CD8-positive, alpha-beta memory T cell (primary cell): ENCODE measurements at regions not wholly inside any gene's neighbourhood (a gene's known extent, or its start where the extent isn't known, plus 50 kb on each side); places are given as distances from the start of the nearest gene placed in this dataset.

Experiments used
- CTCF ChIA-PET: fragments of 350-600 bp; sonication (Branson Sonifier 250); formaldehyde crosslinking; loops from one replicate; lab custom pipeline; 2021; ENCODE audit warnings: antibody characterized with exemption; lab: Charles Lee
- POLR2A ChIA-PET: fragments of 350-600 bp; sonication (Branson Sonifier 250); formaldehyde crosslinking; loops from one replicate; lab custom pipeline; 2021; ENCODE audit warnings: antibody characterized with exemption; lab: Charles Lee
- DNase-seq, 5 donors: peaks; one replicate each; pipeline versions ENCODE4 v3.0.0 to v3.0.0-alpha.2; 2020 to 2022; ENCODE audit warnings: mixed read lengths in 1 of 5
- H3K27ac ChIP-seq: one replicate; pipeline ENCODE4 v1.7.0; 2013; ENCODE audit warnings: low read depth, mild to moderate bottlenecking, low read length, moderate library complexity
- H3K27me3 ChIP-seq: 2 replicates; pipeline ENCODE4 v1.7.0; 2013; ENCODE audit warnings: low read length, mild to moderate bottlenecking; ENCODE audit not compliant: insufficient read depth, poor library complexity, severe bottlenecking
- H3K36me3 ChIP-seq: 2 replicates; pipeline ENCODE4 v1.7.0; 2013; ENCODE audit warnings: mild to moderate bottlenecking, low read length, moderate library complexity; ENCODE audit not compliant: insufficient read depth
- H3K4me1 ChIP-seq: 2 replicates; pipeline ENCODE4 v1.7.0; 2013; ENCODE audit warnings: mild to moderate bottlenecking, low read length, moderate library complexity; ENCODE audit not compliant: insufficient read depth
- H3K4me3 ChIP-seq: 2 replicates; pipeline ENCODE4 v1.7.0; 2013; ENCODE audit warnings: mild to moderate bottlenecking, low read length
- H3K9me3 ChIP-seq: 2 replicates; pipeline ENCODE4 v1.7.0; 2013; ENCODE audit warnings: mild to moderate bottlenecking, low read length
- H3K27ac Mint-ChIP-seq, 8 donors: one replicate each; pipeline ENCODE4 v1.8.0; 2020 to 2021; ENCODE audit warnings: mixed read lengths in 8 of 8, mild to moderate bottlenecking in 6 of 8, inconsistent platforms in 3 of 8, moderate library complexity in 3 of 8
- H3K27me3 Mint-ChIP-seq, 2 donors: one replicate each; pipeline ENCODE4 v1.8.0; 2020 to 2021; ENCODE audit warnings: mixed read lengths in 2 of 2, mild to moderate bottlenecking in 1 of 2, moderate library complexity in 1 of 2
- H3K36me3 Mint-ChIP-seq, 3 donors: one replicate each; pipeline ENCODE4 v1.8.0; 2020 to 2021; ENCODE audit warnings: mixed read lengths in 3 of 3, inconsistent platforms in 1 of 3, mild to moderate bottlenecking in 1 of 3
- H3K4me1 Mint-ChIP-seq, 3 donors: one replicate each; pipeline ENCODE4 v1.8.0; 2020 to 2021; ENCODE audit warnings: mixed read lengths in 3 of 3, inconsistent platforms in 1 of 3, mild to moderate bottlenecking in 1 of 3
- H3K4me3 Mint-ChIP-seq, 7 donors: one replicate each; pipeline ENCODE4 v1.8.0; 2020 to 2021; ENCODE audit warnings: mixed read lengths in 7 of 7, mild to moderate bottlenecking in 6 of 7, moderate library complexity in 4 of 7, inconsistent platforms in 2 of 7
- H3K9me3 Mint-ChIP-seq, 5 donors: one replicate each; pipeline ENCODE4 v1.8.0; 2020 to 2022; ENCODE audit warnings: mixed read lengths in 5 of 5, mild to moderate bottlenecking in 3 of 5, moderate library complexity in 2 of 5, inconsistent platforms in 1 of 5

DNA sequence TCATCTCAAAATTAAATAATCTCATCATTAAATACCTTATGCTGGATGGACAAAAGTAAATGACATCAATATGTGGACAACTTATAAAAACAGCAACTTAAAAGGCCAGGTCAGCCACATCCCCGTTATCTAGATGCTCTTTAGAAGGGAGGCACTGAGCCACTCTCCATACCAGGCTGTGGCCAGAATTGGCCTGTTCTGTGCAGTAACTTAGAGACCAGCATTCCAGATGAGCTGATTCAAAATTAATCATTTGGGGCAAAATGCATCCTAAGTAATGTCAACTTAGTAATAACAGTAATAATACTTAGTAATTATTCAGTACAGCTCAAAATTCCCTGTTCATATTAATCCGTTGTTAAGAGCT is 373.6 kb downstream of the FBXW7 start:
- CTCF ChIA-PET, result no interaction called here

DNA sequence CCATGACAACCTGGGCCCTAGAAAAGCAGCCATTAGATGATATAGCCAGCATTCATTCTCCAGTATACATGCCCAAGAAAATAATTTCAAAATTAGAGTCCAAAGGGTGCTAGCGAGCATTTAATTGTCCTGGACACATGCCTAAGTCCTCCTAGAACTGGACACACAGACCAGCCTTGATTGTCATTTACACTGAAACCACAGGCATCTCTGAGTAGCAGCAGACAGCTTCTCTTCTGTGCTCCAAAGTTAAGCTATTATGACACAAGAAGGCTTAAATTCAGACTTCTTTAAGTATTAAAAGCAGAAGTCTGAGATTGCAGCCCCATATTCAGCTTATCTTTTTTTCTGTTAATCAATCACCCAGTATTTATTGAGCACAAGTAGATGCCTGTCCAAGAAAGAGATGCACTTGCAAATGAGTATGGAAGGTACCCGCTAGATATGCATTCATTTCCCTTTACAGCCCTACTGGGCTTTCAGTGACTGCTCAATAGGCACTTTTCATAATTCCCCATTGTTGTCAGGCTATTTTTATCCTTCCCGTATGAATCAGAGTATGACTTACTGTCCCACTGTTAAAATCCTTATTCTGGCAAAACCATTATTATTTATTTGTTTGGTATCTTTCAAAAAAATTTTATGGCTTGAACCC is 374.1 kb downstream of the FBXW7 start:
- no peak for DNase-seq
- Histone ChIP-seq H3K27ac (no peak overlapping the region), H3K4me3 (no peak overlapping the region), H3K4me1 (no peaks in the 10 kb centered on the region), H3K36me3 (no peaks in the 10 kb centered on the region), H3K27me3 (no peaks in the 10 kb centered on the region), H3K9me3 (no peaks in the 10 kb centered on the region)
- Mint-ChIP-seq H3K4me1 (peaks cover 17 to 25% (median 18%) of the 10 kb centered on the region in 3 donors), H3K27me3 (peaks cover 5 to 14% of the 10 kb centered on the region in 2 donors), H3K4me3 (no peak overlapping the region), H3K36me3 (peaks cover 0 to 3% (median 0%) of the 10 kb centered on the region in 3 donors), H3K9me3 (no peaks in the 10 kb centered on the region), H3K27ac (no peak overlapping the region)
- ChIA-PET POLR2A (no interaction called here), CTCF (no interaction called here)

More for the DNA sequence above, 373.6 kb downstream of the FBXW7 start:
- H3K27ac Mint-ChIP-seq, result no peak overlapping the region
- no peak for DNase-seq
- no peaks in the 10 kb centered on the region for H3K9me3 ChIP-seq
- POLR2A ChIA-PET, result no interaction called here
- no peak overlapping the region for H3K27ac ChIP-seq
- H3K9me3 Mint-ChIP-seq, result no peaks in the 10 kb centered on the region
- peaks cover 14 to 20% (median 14%) of the 10 kb centered on the region in 3 donors for H3K4me1 Mint-ChIP-seq
- no peaks in the 10 kb centered on the region for H3K4me1 ChIP-seq
- no peak overlapping the region for H3K4me3 Mint-ChIP-seq
- H3K4me3 ChIP-seq, result no peak overlapping the region
- H3K27me3 ChIP-seq, result no peaks in the 10 kb centered on the region
- H3K36me3 Mint-ChIP-seq, result peaks cover 0 to 3% (median 0%) of the 10 kb centered on the region in 3 donors
- H3K27me3 Mint-ChIP-seq, result peaks cover 5 to 15% of the 10 kb centered on the region in 2 donors
- no peaks in the 10 kb centered on the region for H3K36me3 ChIP-seq

DNA sequence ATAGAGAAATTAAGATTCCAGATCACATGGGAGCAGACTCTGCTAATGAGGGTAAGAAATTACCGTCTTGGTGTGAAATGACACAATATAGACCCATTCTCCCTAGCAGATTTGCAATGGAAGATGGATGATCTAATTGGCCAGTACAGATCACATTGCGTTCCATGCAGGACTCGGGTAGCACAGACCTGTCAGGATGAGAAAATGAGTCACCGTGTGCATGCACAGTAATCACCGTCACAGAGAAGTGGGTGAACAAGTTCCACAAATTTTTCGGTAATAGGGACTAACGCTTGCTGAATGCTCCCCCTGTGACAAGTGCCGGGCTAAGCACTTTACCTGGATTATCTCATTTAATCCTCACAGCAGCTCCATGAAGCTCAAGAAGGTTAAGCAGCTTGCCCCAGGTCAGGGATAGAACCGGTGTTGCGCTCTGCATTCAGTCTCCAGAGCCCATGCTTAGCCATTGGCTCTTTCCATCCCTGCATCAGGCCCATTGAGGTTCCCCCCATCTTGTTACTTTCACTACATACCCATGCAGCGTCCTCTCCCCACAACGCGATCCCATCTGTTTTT is 375.6 kb downstream of the FBXW7 start:
- POLR2A ChIA-PET, result no interaction called here
- Mint-ChIP-seq H3K27ac (peak overlapping the region in 1 of 8 donors; percentile 9), H3K4me3 (no peak overlapping the region), H3K9me3 (no peaks in the 10 kb centered on the region), H3K27me3 (peaks cover 5 to 7% of the 10 kb centered on the region in 2 donors), H3K4me1 (peaks cover 15 to 29% (median 19%) of the 10 kb centered on the region in 3 donors), H3K36me3 (no peaks in the 10 kb centered on the region)
- Histone ChIP-seq H3K36me3 (no peaks in the 10 kb centered on the region), H3K4me3 (no peak overlapping the region), H3K9me3 (no peaks in the 10 kb centered on the region), H3K27ac (no peak overlapping the region), H3K4me1 (no peaks in the 10 kb centered on the region), H3K27me3 (no peaks in the 10 kb centered on the region)
- CTCF ChIA-PET, result interaction anchor here (1.3 kb wide), 1 partner anchor 11 kb away, joined by 3 read pairs; no protein-coding TSS in a partner anchor
- DNase-seq, result no peak

DNA sequence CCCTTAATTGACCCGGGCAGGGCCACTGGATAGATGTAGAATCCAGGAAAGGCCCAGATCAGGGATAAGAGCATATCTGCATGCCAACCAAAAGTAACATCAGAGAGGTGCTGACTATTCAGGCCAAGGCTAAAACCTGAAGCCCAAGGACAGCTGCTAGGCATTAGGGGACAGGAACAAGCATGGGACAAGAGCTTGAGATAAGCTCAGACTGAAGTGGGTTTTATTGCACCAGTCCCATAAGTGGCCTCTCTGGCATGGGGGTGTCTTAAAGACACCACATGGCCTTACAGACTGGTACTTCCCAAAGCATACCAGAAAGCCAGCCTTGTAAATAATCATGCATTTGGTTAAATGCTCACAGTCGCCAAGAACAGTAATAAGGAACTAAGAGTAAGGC is 376.1 kb downstream of the FBXW7 start:
- POLR2A ChIA-PET, result no interaction called here
- CTCF ChIA-PET, result interaction anchor here (1.3 kb wide), 1 partner anchor 12 kb away, joined by 3 read pairs; no protein-coding TSS in a partner anchor

DNA sequence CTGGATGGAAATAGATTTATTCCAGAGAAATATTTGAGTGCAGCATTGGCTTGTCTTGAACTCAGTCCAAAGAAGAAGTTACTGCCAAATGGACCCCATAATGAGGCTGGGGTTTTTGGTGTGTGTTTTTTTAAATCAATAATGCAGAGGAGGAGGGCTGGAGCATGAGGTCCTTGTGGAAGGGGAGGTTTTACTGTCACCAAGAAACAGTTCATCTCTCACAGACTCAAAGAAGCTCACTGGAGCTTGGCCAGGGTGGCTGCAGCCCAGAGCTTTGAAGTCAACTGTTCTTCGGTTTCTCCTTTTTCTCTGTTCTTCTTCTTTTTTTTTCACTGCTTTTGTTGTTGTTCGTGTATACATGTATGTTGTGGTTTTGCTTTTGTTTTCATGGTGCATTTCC is 377.7 kb downstream of the FBXW7 start:
- DNase-seq, result no peak
- no peaks in the 10 kb centered on the region for H3K9me3 Mint-ChIP-seq
- Histone ChIP-seq H3K9me3 (no peaks in the 10 kb centered on the region), H3K27me3 (no peaks in the 10 kb centered on the region), H3K27ac (no peak overlapping the region), H3K36me3 (no peaks in the 10 kb centered on the region), H3K4me1 (no peaks in the 10 kb centered on the region), H3K4me3 (no peak overlapping the region)
- H3K27ac Mint-ChIP-seq, result peak overlapping the region in 2 of 8 donors; percentile 33 to 60
- H3K4me1 Mint-ChIP-seq, result peaks cover 24 to 43% (median 34%) of the 10 kb centered on the region in 3 donors
- CTCF ChIA-PET, result interaction anchor here (0.9 to 1.0 kb wide), 2 partner anchors 93 to 96 kb away, joined by 3 read pairs; no protein-coding TSS in a partner anchor
- H3K4me3 Mint-ChIP-seq, result no peak overlapping the region
- POLR2A ChIA-PET, result no interaction called here
- no peaks in the 10 kb centered on the region for H3K36me3 Mint-ChIP-seq
- peaks cover 0 to 5% of the 10 kb centered on the region in 2 donors for H3K27me3 Mint-ChIP-seq

More for the DNA sequence above, 376.1 kb downstream of the FBXW7 start:
- Histone ChIP-seq H3K4me3 (no peak overlapping the region), H3K27ac (no peak overlapping the region), H3K4me1 (no peaks in the 10 kb centered on the region), H3K27me3 (no peaks in the 10 kb centered on the region), H3K36me3 (no peaks in the 10 kb centered on the region), H3K9me3 (no peaks in the 10 kb centered on the region)
- peak overlapping the region in 1 of 7 donors; percentile 32 for H3K4me3 Mint-ChIP-seq
- H3K36me3 Mint-ChIP-seq, result no peaks in the 10 kb centered on the region
- no peak for DNase-seq
- H3K27me3 Mint-ChIP-seq, result peaks cover 5 to 7% of the 10 kb centered on the region in 2 donors
- H3K4me1 Mint-ChIP-seq, result peaks cover 20 to 34% (median 24%) of the 10 kb centered on the region in 3 donors
- H3K9me3 Mint-ChIP-seq, result no peaks in the 10 kb centered on the region
- H3K27ac Mint-ChIP-seq, result no peak overlapping the region

DNA sequence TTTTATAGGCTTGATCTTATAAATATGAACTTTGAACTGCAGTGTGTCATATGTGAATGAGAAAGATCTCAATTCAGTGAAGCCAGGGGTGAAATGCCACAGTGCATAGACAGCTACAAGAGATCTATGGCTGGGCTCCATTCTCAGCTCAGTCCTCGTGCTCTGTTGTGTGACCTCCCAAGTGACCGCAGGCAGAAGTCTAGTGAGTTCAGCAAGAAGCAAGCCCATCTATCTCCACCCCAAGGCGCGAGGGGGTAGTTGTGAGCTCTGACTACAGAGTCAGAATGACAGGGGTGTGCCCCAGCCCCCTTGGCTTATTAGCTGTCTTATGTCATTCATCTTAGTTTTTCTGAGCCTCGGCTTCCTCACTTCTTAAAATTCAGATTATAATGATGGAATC is 378.3 kb downstream of the FBXW7 start:
- Mint-ChIP-seq H3K27ac (peak overlapping the region in 5 of 8 donors; percentile 28 to 60 (median 42)), H3K9me3 (no peaks in the 10 kb centered on the region)

DNA sequence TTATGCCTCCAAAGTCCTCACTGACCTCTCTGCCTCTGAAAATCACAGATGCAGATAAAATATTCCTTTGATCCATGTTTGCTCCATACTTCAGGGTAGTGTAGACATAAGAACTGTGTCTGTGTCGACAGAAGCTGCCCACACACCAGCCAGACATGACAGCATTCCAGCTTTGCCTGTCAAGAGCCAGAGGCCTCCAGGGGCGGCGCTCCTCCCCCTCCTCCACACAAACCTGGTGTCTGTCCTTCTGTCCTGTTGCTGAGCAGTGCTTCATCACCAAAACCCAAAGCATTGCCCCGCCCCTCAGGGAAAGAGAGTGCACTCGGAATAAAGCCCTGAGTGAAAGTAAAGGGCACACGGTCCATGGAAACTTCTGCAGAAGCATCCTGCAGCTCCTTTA is 379.4 kb downstream of the FBXW7 start:
- no peak overlapping the region for H3K27ac ChIP-seq
- Mint-ChIP-seq H3K9me3 (no peaks in the 10 kb centered on the region), H3K27ac (peak overlapping the region in 2 of 8 donors; percentile 39 to 63), H3K27me3 (peaks cover 0 to 4% of the 10 kb centered on the region in 2 donors), H3K36me3 (no peaks in the 10 kb centered on the region), H3K4me3 (no peak overlapping the region), H3K4me1 (peaks cover 24 to 49% (median 34%) of the 10 kb centered on the region in 3 donors)
- no peaks in the 10 kb centered on the region for H3K27me3 ChIP-seq
- H3K4me3 ChIP-seq, result no peak overlapping the region
- DNase-seq, result no peak
- ChIA-PET POLR2A (no interaction called here), CTCF (no interaction called here)
- no peaks in the 10 kb centered on the region for H3K9me3 ChIP-seq
- no peaks in the 10 kb centered on the region for H3K36me3 ChIP-seq
- H3K4me1 ChIP-seq, result no peaks in the 10 kb centered on the region

More for the DNA sequence above, 378.3 kb downstream of the FBXW7 start:
- no peak overlapping the region for H3K27ac ChIP-seq
- H3K27me3 ChIP-seq, result no peaks in the 10 kb centered on the region
- Mint-ChIP-seq H3K36me3 (no peaks in the 10 kb centered on the region), H3K4me3 (no peak overlapping the region), H3K4me1 (peaks cover 24 to 43% (median 34%) of the 10 kb centered on the region in 3 donors), H3K27me3 (peaks cover 0 to 4% of the 10 kb centered on the region in 2 donors)
- DNase-seq, result no peak
- no peak overlapping the region for H3K4me3 ChIP-seq
- ChIA-PET POLR2A (no interaction called here), CTCF (interaction anchor here (0.9 to 1.0 kb wide), 2 partner anchors 92 to 96 kb away, joined by 3 read pairs; no protein-coding TSS in a partner anchor)
- no peaks in the 10 kb centered on the region for H3K36me3 ChIP-seq
- H3K4me1 ChIP-seq, result no peaks in the 10 kb centered on the region
- H3K9me3 ChIP-seq, result no peaks in the 10 kb centered on the region

DNA sequence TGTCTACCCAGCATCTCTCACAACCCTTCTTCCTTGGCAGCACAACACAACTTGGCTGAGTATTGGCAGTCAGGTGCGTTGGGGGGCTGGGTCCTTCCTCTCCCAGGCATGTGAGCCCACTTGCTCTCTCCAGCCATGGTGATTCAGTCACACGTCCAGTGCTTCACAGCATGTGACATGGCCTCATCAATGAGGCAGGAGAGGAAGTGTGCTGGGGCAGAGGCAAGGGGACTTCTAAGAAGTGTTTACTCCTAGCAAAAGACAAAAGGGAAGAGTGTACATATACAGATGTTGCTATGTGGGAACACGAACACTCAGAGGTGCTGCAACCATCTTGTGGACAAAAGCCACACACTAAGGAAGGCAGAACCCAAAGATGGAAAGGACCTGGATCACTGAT is 380.8 kb downstream of the FBXW7 start:
- POLR2A ChIA-PET, result no interaction called here
- Mint-ChIP-seq H3K27me3 (peaks cover 0 to 5% of the 10 kb centered on the region in 2 donors), H3K4me3 (no peak overlapping the region), H3K4me1 (peaks cover 24 to 49% (median 34%) of the 10 kb centered on the region in 3 donors), H3K27ac (peak overlapping the region in 1 of 8 donors; percentile 10), H3K9me3 (peaks cover 0 to 1% (median 0%) of the 10 kb centered on the region in 5 donors), H3K36me3 (no peaks in the 10 kb centered on the region)
- CTCF ChIA-PET, result no interaction called here
- H3K9me3 ChIP-seq, result no peaks in the 10 kb centered on the region
- no peaks in the 10 kb centered on the region for H3K4me1 ChIP-seq
- H3K27me3 ChIP-seq, result no peaks in the 10 kb centered on the region
- H3K36me3 ChIP-seq, result no peaks in the 10 kb centered on the region
- DNase-seq, result no peak
- no peak overlapping the region for H3K27ac ChIP-seq
- no peak overlapping the region for H3K4me3 ChIP-seq
